Spleen (tissue), 7 donors: ENCODE measurements at regions not wholly inside any gene's neighbourhood (a gene's known extent, or its start where the extent isn't known, plus 50 kb on each side); places are given as distances from the start of the nearest gene placed in this dataset.

ENCODE experiments used
- CTCF ChIP-seq, 11 experiments: fragments of 200-600 bp in 7 of 11; fragments of 450-650 bp in 4 of 11; sonication (generic) in 4 of 11; IDR thresholded peaks in 8 of 11; conservative IDR thresholded peaks in 3 of 11; 1 replicate in 7 of 11; 2 replicates in 4 of 11; pipeline versions ENCODE4 v1.4.0 to v1.8.0; 2016 to 2021; ENCODE audit warnings: antibody characterized with exemption in 11 of 11, inconsistent platforms in 4 of 11, mild to moderate bottlenecking in 1 of 11
- POLR2A ChIP-seq, 3 donors: fragments of 450-650 bp; IDR thresholded peaks; one replicate each; pipeline ENCODE4 v1.5.1; 2017; ENCODE audit warnings: antibody characterized with exemption in 3 of 3, mild to moderate bottlenecking in 1 of 3
- POLR2AphosphoS5 ChIP-seq, 3 donors: sonication (generic); formaldehyde crosslinking; IDR thresholded peaks; one replicate each; pipeline ENCODE4 v1.5.1; 2017; ENCODE audit warnings: antibody characterized with exemption in 3 of 3
- donor health status: DM: no; HTN: no; CAD: no; lungs with moderate emphysema.
- donor health status: DM: no; HTN: no; CAD: no.
- donor health status: DM: no; HTN: no; CAD: no.

- TF ChIP-seq CTCF (IDR thresholded peaks at IDR 0.05 in 8 of 11, conservative IDR thresholded peaks at IDR 0.05 in 3 of 11) (no peak), POLR2A (IDR thresholded peaks at IDR 0.05) (no peak), POLR2AphosphoS5 (IDR thresholded peaks at IDR 0.05) (no peak)
Measured at GRCh38 chr15:36335224-36335623, 244.2 kb upstream of the CDIN1 start.
